ENCODE measurements at regions not wholly inside any gene's neighbourhood (a gene's known extent, or its start where the extent isn't known, plus 50 kb on each side); places are given as distances from the start of the nearest gene placed in this dataset.

DNA sequence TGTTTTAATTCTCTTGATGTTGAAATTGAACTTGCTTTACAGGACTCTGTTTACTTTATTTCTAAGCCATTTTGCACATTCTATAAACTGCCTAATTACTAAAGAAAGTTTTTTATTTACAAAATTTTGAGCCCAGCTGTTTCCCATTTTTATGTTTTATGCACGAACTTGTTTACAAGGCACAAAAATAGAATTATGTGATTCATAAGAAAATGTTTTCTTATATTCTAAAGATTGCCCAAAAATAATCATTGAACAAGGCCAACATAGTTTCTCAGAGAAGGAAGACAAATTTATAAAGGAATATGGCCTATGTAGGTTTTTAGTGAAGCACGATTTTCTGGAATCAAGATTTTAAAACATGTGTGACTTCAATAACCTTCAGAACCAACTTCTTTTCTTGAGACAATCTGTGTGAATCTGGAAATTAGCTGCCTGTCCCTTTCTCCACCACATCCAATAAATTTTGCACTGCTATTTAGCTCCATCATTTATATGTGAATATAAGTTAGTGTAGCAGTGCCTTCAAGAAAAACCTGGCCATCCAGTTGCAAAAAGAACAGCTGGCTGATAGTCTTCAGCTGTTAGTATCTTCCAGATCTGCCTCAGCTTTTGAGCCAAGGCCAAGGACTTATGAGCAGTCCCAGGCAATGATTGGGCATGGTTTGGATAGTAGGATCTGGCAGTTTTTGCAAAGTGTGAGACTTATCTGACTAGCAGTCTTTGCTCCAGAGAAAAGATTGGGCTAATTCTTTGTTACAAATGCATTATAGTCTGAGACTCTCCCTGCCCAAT, 253.2 kb upstream of the COL3A1 start (continued):
- TF ChIP-seq, protein P1, sequence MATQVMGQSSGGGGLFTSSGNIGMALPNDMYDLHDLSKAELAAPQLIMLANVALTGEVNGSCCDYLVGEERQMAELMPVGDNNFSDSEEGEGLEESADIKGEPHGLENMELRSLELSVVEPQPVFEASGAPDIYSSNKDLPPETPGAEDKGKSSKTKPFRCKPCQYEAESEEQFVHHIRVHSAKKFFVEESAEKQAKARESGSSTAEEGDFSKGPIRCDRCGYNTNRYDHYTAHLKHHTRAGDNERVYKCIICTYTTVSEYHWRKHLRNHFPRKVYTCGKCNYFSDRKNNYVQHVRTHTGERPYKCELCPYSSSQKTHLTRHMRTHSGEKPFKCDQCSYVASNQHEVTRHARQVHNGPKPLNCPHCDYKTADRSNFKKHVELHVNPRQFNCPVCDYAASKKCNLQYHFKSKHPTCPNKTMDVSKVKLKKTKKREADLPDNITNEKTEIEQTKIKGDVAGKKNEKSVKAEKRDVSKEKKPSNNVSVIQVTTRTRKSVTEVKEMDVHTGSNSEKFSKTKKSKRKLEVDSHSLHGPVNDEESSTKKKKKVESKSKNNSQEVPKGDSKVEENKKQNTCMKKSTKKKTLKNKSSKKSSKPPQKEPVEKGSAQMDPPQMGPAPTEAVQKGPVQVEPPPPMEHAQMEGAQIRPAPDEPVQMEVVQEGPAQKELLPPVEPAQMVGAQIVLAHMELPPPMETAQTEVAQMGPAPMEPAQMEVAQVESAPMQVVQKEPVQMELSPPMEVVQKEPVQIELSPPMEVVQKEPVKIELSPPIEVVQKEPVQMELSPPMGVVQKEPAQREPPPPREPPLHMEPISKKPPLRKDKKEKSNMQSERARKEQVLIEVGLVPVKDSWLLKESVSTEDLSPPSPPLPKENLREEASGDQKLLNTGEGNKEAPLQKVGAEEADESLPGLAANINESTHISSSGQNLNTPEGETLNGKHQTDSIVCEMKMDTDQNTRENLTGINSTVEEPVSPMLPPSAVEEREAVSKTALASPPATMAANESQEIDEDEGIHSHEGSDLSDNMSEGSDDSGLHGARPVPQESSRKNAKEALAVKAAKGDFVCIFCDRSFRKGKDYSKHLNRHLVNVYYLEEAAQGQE (tag by site-specific recombination; IDR thresholded peaks at IDR 0.05): no peak
- TF ChIP-seq OVOL3 (tag by site-specific recombination; IDR thresholded peaks at IDR 0.05) (no peak), ZNF521 (tag by site-specific recombination; IDR thresholded peaks at IDR 0.05) (no peak), ZNF549 (tag by site-specific recombination; IDR thresholded peaks at IDR 0.05) (no peak), ZNF214 (tag by site-specific recombination; IDR thresholded peaks at IDR 0.05; ENCODE audit: borderline replicate concordance) (no peak)
- TF ChIP-seq, protein P2, sequence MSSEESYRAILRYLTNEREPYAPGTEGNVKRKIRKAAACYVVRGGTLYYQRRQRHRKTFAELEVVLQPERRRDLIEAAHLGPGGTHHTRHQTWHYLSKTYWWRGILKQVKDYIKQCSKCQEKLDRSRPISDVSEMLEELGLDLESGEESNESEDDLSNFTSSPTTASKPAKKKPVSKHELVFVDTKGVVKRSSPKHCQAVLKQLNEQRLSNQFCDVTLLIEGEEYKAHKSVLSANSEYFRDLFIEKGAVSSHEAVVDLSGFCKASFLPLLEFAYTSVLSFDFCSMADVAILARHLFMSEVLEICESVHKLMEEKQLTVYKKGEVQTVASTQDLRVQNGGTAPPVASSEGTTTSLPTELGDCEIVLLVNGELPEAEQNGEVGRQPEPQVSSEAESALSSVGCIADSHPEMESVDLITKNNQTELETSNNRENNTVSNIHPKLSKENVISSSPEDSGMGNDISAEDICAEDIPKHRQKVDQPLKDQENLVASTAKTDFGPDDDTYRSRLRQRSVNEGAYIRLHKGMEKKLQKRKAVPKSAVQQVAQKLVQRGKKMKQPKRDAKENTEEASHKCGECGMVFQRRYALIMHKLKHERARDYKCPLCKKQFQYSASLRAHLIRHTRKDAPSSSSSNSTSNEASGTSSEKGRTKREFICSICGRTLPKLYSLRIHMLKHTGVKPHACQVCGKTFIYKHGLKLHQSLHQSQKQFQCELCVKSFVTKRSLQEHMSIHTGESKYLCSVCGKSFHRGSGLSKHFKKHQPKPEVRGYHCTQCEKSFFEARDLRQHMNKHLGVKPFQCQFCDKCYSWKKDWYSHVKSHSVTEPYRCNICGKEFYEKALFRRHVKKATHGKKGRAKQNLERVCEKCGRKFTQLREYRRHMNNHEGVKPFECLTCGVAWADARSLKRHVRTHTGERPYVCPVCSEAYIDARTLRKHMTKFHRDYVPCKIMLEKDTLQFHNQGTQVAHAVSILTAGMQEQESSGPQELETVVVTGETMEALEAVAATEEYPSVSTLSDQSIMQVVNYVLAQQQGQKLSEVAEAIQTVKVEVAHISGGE (tag by site-specific recombination; conservative IDR thresholded peaks at IDR 0.05; ENCODE audit: low read depth): no peak
- TF ChIP-seq, protein P3, sequence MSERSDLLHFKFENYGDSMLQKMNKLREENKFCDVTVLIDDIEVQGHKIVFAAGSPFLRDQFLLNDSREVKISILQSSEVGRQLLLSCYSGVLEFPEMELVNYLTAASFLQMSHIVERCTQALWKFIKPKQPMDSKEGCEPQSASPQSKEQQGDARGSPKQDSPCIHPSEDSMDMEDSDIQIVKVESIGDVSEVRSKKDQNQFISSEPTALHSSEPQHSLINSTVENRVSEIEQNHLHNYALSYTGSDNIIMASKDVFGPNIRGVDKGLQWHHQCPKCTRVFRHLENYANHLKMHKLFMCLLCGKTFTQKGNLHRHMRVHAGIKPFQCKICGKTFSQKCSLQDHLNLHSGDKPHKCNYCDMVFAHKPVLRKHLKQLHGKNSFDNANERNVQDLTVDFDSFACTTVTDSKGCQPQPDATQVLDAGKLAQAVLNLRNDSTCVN (tag by site-specific recombination; optimal IDR thresholded peaks at IDR 0.05): no peak

DNA sequence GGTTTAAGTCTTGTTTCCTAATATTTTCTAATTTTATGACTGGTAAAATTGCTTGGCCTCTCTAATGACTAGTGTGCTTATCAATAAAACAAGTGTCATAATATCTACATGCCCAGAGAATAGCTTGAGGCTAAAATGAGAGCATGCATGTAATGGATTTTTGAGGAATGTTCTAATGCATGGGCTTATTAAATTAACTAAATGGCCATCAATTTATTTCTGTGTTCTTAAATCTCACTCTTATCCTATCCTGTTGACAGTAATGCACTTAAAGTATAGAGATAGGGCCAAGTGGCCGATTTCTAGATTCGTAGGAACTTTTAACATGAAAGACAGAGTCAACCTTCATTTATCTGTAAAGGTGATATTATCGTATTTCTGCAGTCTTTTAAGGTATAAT, 252.4 kb upstream of the COL3A1 start:
- TF ChIP-seq, protein P4, sequence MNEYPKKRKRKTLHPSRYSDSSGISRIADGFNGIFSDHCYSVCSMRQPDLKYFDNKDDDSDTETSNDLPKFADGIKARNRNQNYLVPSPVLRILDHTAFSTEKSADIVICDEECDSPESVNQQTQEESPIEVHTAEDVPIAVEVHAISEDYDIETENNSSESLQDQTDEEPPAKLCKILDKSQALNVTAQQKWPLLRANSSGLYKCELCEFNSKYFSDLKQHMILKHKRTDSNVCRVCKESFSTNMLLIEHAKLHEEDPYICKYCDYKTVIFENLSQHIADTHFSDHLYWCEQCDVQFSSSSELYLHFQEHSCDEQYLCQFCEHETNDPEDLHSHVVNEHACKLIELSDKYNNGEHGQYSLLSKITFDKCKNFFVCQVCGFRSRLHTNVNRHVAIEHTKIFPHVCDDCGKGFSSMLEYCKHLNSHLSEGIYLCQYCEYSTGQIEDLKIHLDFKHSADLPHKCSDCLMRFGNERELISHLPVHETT (tag by site-specific recombination; IDR thresholded peaks at IDR 0.05): no peak
- TF ChIP-seq ZNF768 (tag by site-specific recombination; IDR thresholded peaks at IDR 0.05) (no peak), SALL2 (tag by site-specific recombination; IDR thresholded peaks at IDR 0.05; ENCODE audit: borderline replicate concordance) (no peak), ZNF138 (tag by site-specific recombination; IDR thresholded peaks at IDR 0.05; ENCODE audit: borderline replicate concordance) (no peak), ZNF19 (tag by site-specific recombination; IDR thresholded peaks at IDR 0.05; ENCODE audit: low read depth) (no peak), IKZF3 (tag by site-specific recombination; IDR thresholded peaks at IDR 0.05) (no peak), GFI1B (tag by site-specific recombination; IDR thresholded peaks at IDR 0.05) (no peak), ZNF510 (tag by site-specific recombination; IDR thresholded peaks at IDR 0.05; ENCODE audit: insufficient replicate concordance) (no peak), MEIS1 (CRISPR knock-in tag; IDR thresholded peaks at IDR 0.05; ENCODE audit: borderline replicate concordance) (no peak), ZNF830 (tag by site-specific recombination; IDR thresholded peaks at IDR 0.05; ENCODE audit: low read depth) (no peak), ZNF169 (tag by site-specific recombination; IDR thresholded peaks at IDR 0.05) (no peak)
- TF ChIP-seq, protein P5, sequence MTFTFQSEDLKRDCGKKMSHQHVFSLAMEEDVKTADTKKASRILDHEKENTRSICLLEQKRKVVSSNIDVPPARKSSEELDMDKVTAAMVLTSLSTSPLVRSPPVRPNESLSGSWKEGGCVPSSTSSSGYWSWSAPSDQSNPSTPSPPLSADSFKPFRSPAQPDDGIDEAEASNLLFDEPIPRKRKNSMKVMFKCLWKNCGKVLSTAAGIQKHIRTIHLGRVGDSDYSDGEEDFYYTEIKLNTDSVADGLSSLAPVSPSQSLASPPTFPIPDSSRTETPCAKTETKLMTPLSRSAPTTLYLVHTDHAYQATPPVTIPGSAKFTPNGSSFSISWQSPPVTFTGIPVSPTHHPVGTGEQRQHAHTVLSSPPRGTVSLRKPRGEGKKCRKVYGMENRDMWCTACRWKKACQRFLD (tag by site-specific recombination; IDR thresholded peaks at IDR 0.05): no peak
- Histone ChIP-seq H3K9me3 (ENCODE audit: control insufficient read depth, insufficient read depth, low read depth, low read length) (no peaks in the 10 kb centered on the region), H3K36me3 (ENCODE audit: control insufficient read depth in 2 of 2, insufficient read depth in 1 of 2, low read length in 2 of 2) (no peaks in the 10 kb centered on the region), H3K4me1 (ENCODE audit: control insufficient read depth, insufficient read depth, low read length) (no peaks in the 10 kb centered on the region), H3K4me3 (ENCODE audit: low read depth, low read length) (no peak overlapping the region), H3K27ac (ENCODE audit: extremely low read depth, low read depth, low read length) (no peak overlapping the region)
- POLR2A ChIA-PET: no interaction called here
- CTCF ChIA-PET: no interaction called here
